ENCODE measurements at regions not wholly inside any gene's neighbourhood (a gene's known extent, or its start where the extent isn't known, plus 50 kb on each side); places are given as distances from the start of the nearest gene placed in this dataset.

DNA sequence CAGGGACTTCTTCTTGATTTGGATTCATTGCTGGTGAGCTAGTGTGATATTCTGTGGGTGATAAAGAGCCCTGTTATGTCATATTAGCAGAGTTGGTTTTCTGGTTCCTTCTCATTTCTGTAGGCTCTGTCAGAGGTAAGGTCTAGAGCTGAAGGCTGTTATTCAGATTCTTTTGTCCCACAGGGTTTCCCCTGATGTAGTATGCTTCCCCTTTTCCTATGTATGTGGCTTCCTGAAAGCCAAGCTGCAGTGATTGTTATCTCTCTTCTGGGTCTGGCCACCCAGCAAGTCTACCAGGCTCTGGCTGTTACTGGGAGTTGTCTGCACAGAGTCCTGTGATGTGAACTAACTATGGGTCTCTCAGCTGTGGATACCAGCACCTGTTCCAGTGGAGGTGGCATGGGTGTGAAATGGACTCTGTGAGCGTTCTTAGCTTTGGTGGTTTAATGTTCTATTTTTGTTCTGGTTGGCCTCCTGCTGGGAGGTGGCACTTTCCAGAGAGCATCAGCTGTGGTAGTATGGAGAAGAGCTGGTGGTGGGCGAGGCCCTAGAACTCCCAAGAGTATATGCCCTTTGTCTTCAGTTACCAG lies 373.7 kb downstream of the AR start:
- no peak for TF ChIP-seq CTCF (conservative IDR thresholded peaks at IDR 0.05; ENCODE audit: low read length)
- TF ChIP-seq EZH2phosphoT487 (IDR thresholded peaks at IDR 0.05; ENCODE audit: borderline replicate concordance, low read depth, low read length), result no peak
